SJCRH30 (cell line): ENCODE measurements at regions not wholly inside any gene's neighbourhood (a gene's known extent, or its start where the extent isn't known, plus 50 kb on each side); places are given as distances from the start of the nearest gene placed in this dataset.

ENCODE experiments used
- DNase-seq, 2 experiments: peaks; one replicate each; pipeline ENCODE4 v3.0.0-alpha.2; 2015 to 2020
- H3K27ac ChIP-seq: fragments of 250-450 bp; sonication (Bioruptor Pico); 2 replicates; pipeline ENCODE4 v1.5.1; 2020; ENCODE audit warnings: mild to moderate bottlenecking, moderate library complexity
- H3K27me3 ChIP-seq: fragments of 250-450 bp; sonication (Bioruptor Pico); 2 replicates; pipeline ENCODE4 v1.5.1; 2020; ENCODE audit warnings: mild to moderate bottlenecking, moderate library complexity
- H3K36me3 ChIP-seq: fragments of 250-450 bp; sonication (Bioruptor Pico); 2 replicates; pipeline ENCODE4 v1.5.1; 2020; ENCODE audit warnings: mild to moderate bottlenecking, moderate library complexity
- H3K4me1 ChIP-seq: fragments of 250-450 bp; sonication (Bioruptor Pico); 2 replicates; pipeline ENCODE4 v1.5.1; 2020; ENCODE audit warnings: mild to moderate bottlenecking, moderate library complexity
- H3K4me3 ChIP-seq: fragments of 250-450 bp; sonication (Bioruptor Pico); 2 replicates; pipeline ENCODE4 v1.5.1; 2020; ENCODE audit warnings: mild to moderate bottlenecking, moderate library complexity
- H3K9me3 ChIP-seq: fragments of 250-450 bp; sonication (Bioruptor Pico); replicated peaks from 2 replicates; pipeline ENCODE4 v1.5.1; 2020; ENCODE audit warnings: mild to moderate bottlenecking, moderate library complexity

- Histone ChIP-seq H3K4me1 (peaks cover 3% of the 10 kb centered on the region; the same call in 1 of the 2 replicates), H3K4me3 (no peak overlapping the region), H3K9me3 (no peaks in the 10 kb centered on the region), H3K27me3 (no peaks in the 10 kb centered on the region), H3K36me3 (no peaks in the 10 kb centered on the region), H3K27ac (no peak overlapping the region)
- no peak for DNase-seq
Observed at GRCh38 chr7:96484091-96484490, 162.2 kb upstream of the SLC25A13 start.

- Histone ChIP-seq H3K9me3 (no peaks in the 10 kb centered on the region), H3K27me3 (no peaks in the 10 kb centered on the region), H3K4me1 (peaks cover 3% of the 10 kb centered on the region; the same call in 1 of the 2 replicates), H3K4me3 (no peak overlapping the region), H3K36me3 (no peaks in the 10 kb centered on the region), H3K27ac (no peak overlapping the region)
- DNase-seq, result no peak
Observed at GRCh38 chr7:96481796-96482195, 159.9 kb upstream of the SLC25A13 start.

GRCh38 chr7:96479015-96479645 lies 157.2 kb upstream of the SLC25A13 start:
- Histone ChIP-seq H3K9me3 (no peaks in the 10 kb centered on the region), H3K4me1 (peaks cover 3% of the 10 kb centered on the region; the same call in 1 of the 2 replicates), H3K27me3 (no peaks in the 10 kb centered on the region; the same call in 1 of the 2 replicates), H3K4me3 (no peak overlapping the region), H3K27ac (no peak overlapping the region), H3K36me3 (no peaks in the 10 kb centered on the region)
- DNase-seq, result no peak

GRCh38 chr7:96471606-96472005 lies 149.7 kb upstream of the SLC25A13 start:
- Histone ChIP-seq H3K9me3 (no peaks in the 10 kb centered on the region), H3K4me3 (no peak overlapping the region), H3K36me3 (no peaks in the 10 kb centered on the region), H3K27ac (no peak overlapping the region), H3K4me1 (no peaks in the 10 kb centered on the region), H3K27me3 (no peaks in the 10 kb centered on the region; the same call in 1 of the 2 replicates)
- no peak for DNase-seq

GRCh38 chr7:96452146-96452545 lies 130.2 kb upstream of the SLC25A13 start:
- H3K27ac ChIP-seq, result no peak overlapping the region
- H3K36me3 ChIP-seq, result no peaks in the 10 kb centered on the region
- H3K9me3 ChIP-seq, result no peaks in the 10 kb centered on the region
- no peaks in the 10 kb centered on the region for H3K4me1 ChIP-seq
- DNase-seq, result no peak
- H3K4me3 ChIP-seq, result no peak overlapping the region
- H3K27me3 ChIP-seq, result no peaks in the 10 kb centered on the region

GRCh38 chr7:96449094-96449493 lies 127.2 kb upstream of the SLC25A13 start:
- DNase-seq, result no peak
- Histone ChIP-seq H3K27ac (no peak overlapping the region), H3K27me3 (no peaks in the 10 kb centered on the region), H3K9me3 (no peaks in the 10 kb centered on the region), H3K4me1 (no peaks in the 10 kb centered on the region), H3K36me3 (no peaks in the 10 kb centered on the region), H3K4me3 (no peak overlapping the region)

GRCh38 chr7:96447109-96447645 lies 125.3 kb upstream of the SLC25A13 start:
- Histone ChIP-seq H3K27ac (no peak overlapping the region), H3K4me3 (no peak overlapping the region), H3K9me3 (no peaks in the 10 kb centered on the region), H3K36me3 (no peaks in the 10 kb centered on the region), H3K4me1 (no peaks in the 10 kb centered on the region), H3K27me3 (no peaks in the 10 kb centered on the region)
- no peak for DNase-seq

- H3K4me1 ChIP-seq, result no peaks in the 10 kb centered on the region
- no peaks in the 10 kb centered on the region for H3K36me3 ChIP-seq
- no peak for DNase-seq
- no peak overlapping the region for H3K4me3 ChIP-seq
- no peaks in the 10 kb centered on the region for H3K27me3 ChIP-seq
- H3K9me3 ChIP-seq, result no peaks in the 10 kb centered on the region
- H3K27ac ChIP-seq, result no peak overlapping the region
Observed at GRCh38 chr7:96441436-96442084, 119.7 kb upstream of the SLC25A13 start.

GRCh38 chr7:96440328-96440727 lies 118.4 kb upstream of the SLC25A13 start:
- DNase-seq, result no peak
- Histone ChIP-seq H3K4me3 (no peak overlapping the region), H3K36me3 (no peaks in the 10 kb centered on the region), H3K4me1 (no peaks in the 10 kb centered on the region), H3K9me3 (no peaks in the 10 kb centered on the region), H3K27ac (no peak overlapping the region), H3K27me3 (no peaks in the 10 kb centered on the region)

- DNase-seq, result no peak
- H3K27ac ChIP-seq, result no peak overlapping the region
- no peaks in the 10 kb centered on the region for H3K9me3 ChIP-seq
- no peaks in the 10 kb centered on the region for H3K36me3 ChIP-seq
- no peaks in the 10 kb centered on the region for H3K4me1 ChIP-seq
- no peaks in the 10 kb centered on the region for H3K27me3 ChIP-seq
- H3K4me3 ChIP-seq, result no peak overlapping the region
Observed at GRCh38 chr7:96436880-96437279, 115.0 kb upstream of the SLC25A13 start.

- DNase-seq, result no peak
- H3K4me1 ChIP-seq, result no peaks in the 10 kb centered on the region
- H3K36me3 ChIP-seq, result no peaks in the 10 kb centered on the region
- H3K27me3 ChIP-seq, result no peaks in the 10 kb centered on the region
- H3K9me3 ChIP-seq, result no peaks in the 10 kb centered on the region
- no peak overlapping the region for H3K27ac ChIP-seq
- no peak overlapping the region for H3K4me3 ChIP-seq
Observed at GRCh38 chr7:96430356-96430755, 108.5 kb upstream of the SLC25A13 start.

GRCh38 chr7:96427143-96427542 lies 105.2 kb upstream of the SLC25A13 start:
- Histone ChIP-seq H3K9me3 (no peaks in the 10 kb centered on the region), H3K4me1 (no peaks in the 10 kb centered on the region), H3K36me3 (no peaks in the 10 kb centered on the region), H3K27ac (no peak overlapping the region), H3K27me3 (no peaks in the 10 kb centered on the region), H3K4me3 (no peak overlapping the region)
- DNase-seq, result no peak

GRCh38 chr7:96426685-96427084 lies 104.8 kb upstream of the SLC25A13 start:
- Histone ChIP-seq H3K4me1 (no peaks in the 10 kb centered on the region), H3K36me3 (no peaks in the 10 kb centered on the region), H3K27ac (no peak overlapping the region), H3K27me3 (no peaks in the 10 kb centered on the region), H3K4me3 (no peak overlapping the region), H3K9me3 (no peaks in the 10 kb centered on the region)
- DNase-seq, result no peak

- H3K27ac ChIP-seq, result no peak overlapping the region
- no peaks in the 10 kb centered on the region for H3K36me3 ChIP-seq
- H3K9me3 ChIP-seq, result no peaks in the 10 kb centered on the region
- no peak overlapping the region for H3K4me3 ChIP-seq
- no peaks in the 10 kb centered on the region for H3K4me1 ChIP-seq
- no peak for DNase-seq
- H3K27me3 ChIP-seq, result no peaks in the 10 kb centered on the region
Observed at GRCh38 chr7:96426027-96426426, 104.1 kb upstream of the SLC25A13 start.

- Histone ChIP-seq H3K27me3 (no peaks in the 10 kb centered on the region), H3K4me1 (no peaks in the 10 kb centered on the region), H3K4me3 (no peak overlapping the region), H3K36me3 (no peaks in the 10 kb centered on the region), H3K9me3 (no peaks in the 10 kb centered on the region), H3K27ac (no peak overlapping the region)
- no peak for DNase-seq
Observed at GRCh38 chr7:96424411-96424810, 102.5 kb upstream of the SLC25A13 start.

GRCh38 chr7:96422388-96422787 lies 100.5 kb upstream of the SLC25A13 start:
- Histone ChIP-seq H3K36me3 (no peaks in the 10 kb centered on the region), H3K9me3 (no peaks in the 10 kb centered on the region), H3K27ac (no peak overlapping the region), H3K4me1 (no peaks in the 10 kb centered on the region), H3K27me3 (no peaks in the 10 kb centered on the region), H3K4me3 (no peak overlapping the region)
- no peak for DNase-seq
